ENCODE measurements at regions not wholly inside any gene's neighbourhood (a gene's known extent, or its start where the extent isn't known, plus 50 kb on each side); places are given as distances from the start of the nearest gene placed in this dataset.

- Histone ChIP-seq H3K9ac (ENCODE audit: low read depth in 2 of 2, low read length in 2 of 2) (no peak overlapping the region), H3K36me3 (no peaks in the 10 kb centered on the region), H3K9me3 (no peaks in the 10 kb centered on the region), H3K27me3 (no peaks in the 10 kb centered on the region), H3K4me1 (no peaks in the 10 kb centered on the region), H3K27ac (no peak overlapping the region), H3K4me3 (no peak overlapping the region)
- TF ChIP-seq CTCF (IDR thresholded peaks at IDR 0.05) = no peak
- intact Hi-C loops (cut with DNase I) = no loop called here
- DNase-seq = no peak
Observed at GRCh38 chr20:58116505-58116904, 111.9 kb downstream of the ANKRD60 start.

- intact Hi-C loops (cut with DNase I) = no loop called here
- no peak overlapping the region for H3K9ac ChIP-seq (ENCODE audit: low read depth in 2 of 2, low read length in 2 of 2)
Observed at GRCh38 chr20:58113716-58114115, 114.7 kb downstream of the ANKRD60 start.

GRCh38 chr20:58112017-58112781, 116.3 kb downstream of the ANKRD60 start:
- DNase-seq = no peak
- H3K27me3 ChIP-seq = no peaks in the 10 kb centered on the region
- no peak overlapping the region for H3K27ac ChIP-seq
- no peak overlapping the region for H3K4me3 ChIP-seq
- H3K4me1 ChIP-seq = no peaks in the 10 kb centered on the region
- intact Hi-C loops (cut with DNase I) = no loop called here
- H3K9me3 ChIP-seq = no peaks in the 10 kb centered on the region
- no peak for TF ChIP-seq CTCF (IDR thresholded peaks at IDR 0.05)
- H3K9ac ChIP-seq (ENCODE audit: low read depth in 2 of 2, low read length in 2 of 2) = no peak overlapping the region
- H3K36me3 ChIP-seq = no peaks in the 10 kb centered on the region

More at GRCh38 chr20:58113716-58114115, 114.7 kb downstream of the ANKRD60 start:
- H3K9me3 ChIP-seq = no peaks in the 10 kb centered on the region
- no peaks in the 10 kb centered on the region for H3K36me3 ChIP-seq
- DNase-seq = no peak
- no peak for TF ChIP-seq CTCF (IDR thresholded peaks at IDR 0.05)
- H3K27me3 ChIP-seq = no peaks in the 10 kb centered on the region
- no peak overlapping the region for H3K27ac ChIP-seq
- H3K4me1 ChIP-seq = no peaks in the 10 kb centered on the region
- H3K4me3 ChIP-seq = no peak overlapping the region

GRCh38 chr20:58111310-58112016, 117.0 kb downstream of the ANKRD60 start:
- Histone ChIP-seq H3K4me1 (no peaks in the 10 kb centered on the region), H3K9me3 (no peaks in the 10 kb centered on the region), H3K36me3 (no peaks in the 10 kb centered on the region), H3K4me3 (no peak overlapping the region), H3K27me3 (no peaks in the 10 kb centered on the region), H3K27ac (no peak overlapping the region), H3K9ac (ENCODE audit: low read depth in 2 of 2, low read length in 2 of 2) (no peak overlapping the region)
- no peak for DNase-seq
- no peak for TF ChIP-seq CTCF (IDR thresholded peaks at IDR 0.05)
- intact Hi-C loops (cut with DNase I) = no loop called here

GRCh38 chr20:58109918-58110635, 118.4 kb downstream of the ANKRD60 start:
- Histone ChIP-seq H3K27ac (no peak overlapping the region), H3K4me1 (no peaks in the 10 kb centered on the region), H3K4me3 (no peak overlapping the region), H3K27me3 (no peaks in the 10 kb centered on the region), H3K36me3 (no peaks in the 10 kb centered on the region), H3K9me3 (no peaks in the 10 kb centered on the region), H3K9ac (ENCODE audit: low read depth in 2 of 2, low read length in 2 of 2) (no peak overlapping the region)
- intact Hi-C loops (cut with DNase I) = no loop called here
- DNase-seq = no peak
- no peak for TF ChIP-seq CTCF (IDR thresholded peaks at IDR 0.05)
